ENCODE measurements at regions not wholly inside any gene's neighbourhood (a gene's known extent, or its start where the extent isn't known, plus 50 kb on each side); places are given as distances from the start of the nearest gene placed in this dataset.
"Not testable (repeated sequence)": the region's sequence is repeated elsewhere in the genome, so short reads cannot be mapped to it uniquely, and the experiment has no call there.

- DNase-seq (ENCODE audit: low spot score), result no peak
Measured at GRCh38 chr1:229710746-229711145, 84.7 kb downstream of the URB2 start.

- DNase-seq (ENCODE audit: low spot score), result no peak
Measured at GRCh38 chr1:229714306-229714705, 88.3 kb downstream of the URB2 start.

- no peak for DNase-seq (ENCODE audit: low spot score)
Measured at GRCh38 chr1:229714964-229715603, 89.0 kb downstream of the URB2 start.

- no peak for DNase-seq (ENCODE audit: low spot score)
Measured at GRCh38 chr1:229716069-229716468, 90.0 kb downstream of the URB2 start.

- DNase-seq (ENCODE audit: low spot score), result no peak
Measured at GRCh38 chr1:229716704-229717103, 90.7 kb downstream of the URB2 start.

- DNase-seq (ENCODE audit: low spot score), result no peak
Measured at GRCh38 chr1:229717786-229718576, 91.9 kb downstream of the URB2 start.

GRCh38 chr1:229726061-229726460, 100.0 kb downstream of the URB2 start:
- no peak for DNase-seq (ENCODE audit: low spot score)

GRCh38 chr1:229729916-229730315, 103.9 kb downstream of the URB2 start:
- DNase-seq (ENCODE audit: low spot score), result no peak

GRCh38 chr1:229730573-229730972, 104.5 kb downstream of the URB2 start:
- no peak for DNase-seq (ENCODE audit: low spot score)

GRCh38 chr1:229732061-229732460, 106.0 kb downstream of the URB2 start:
- DNase-seq (ENCODE audit: low spot score), result no peak

GRCh38 chr1:229736376-229736775, 110.3 kb downstream of the URB2 start:
- no peak for DNase-seq (ENCODE audit: low spot score)

- DNase-seq (ENCODE audit: low spot score), result not testable (repeated sequence)
Measured at GRCh38 chr1:229742614-229743013, 116.6 kb downstream of the URB2 start.

GRCh38 chr1:229749992-229750391, 123.9 kb downstream of the URB2 start:
- no peak for DNase-seq (ENCODE audit: low spot score)

- no peak for DNase-seq (ENCODE audit: low spot score)
Measured at GRCh38 chr1:229751610-229752009, 125.6 kb downstream of the URB2 start.

GRCh38 chr1:229752679-229753078, 126.6 kb downstream of the URB2 start:
- DNase-seq (ENCODE audit: low spot score), result no peak

- DNase-seq (ENCODE audit: low spot score), result no peak
Measured at GRCh38 chr1:229753764-229754551, 127.9 kb downstream of the URB2 start.

- peak; percentile 22 for DNase-seq (ENCODE audit: low spot score)
Measured at GRCh38 chr1:229756666-229757065, 130.6 kb downstream of the URB2 start.

GRCh38 chr1:229757226-229757625, 131.2 kb downstream of the URB2 start:
- no peak for DNase-seq (ENCODE audit: low spot score)

GRCh38 chr1:229758101-229759036, 132.3 kb downstream of the URB2 start:
- no peak for DNase-seq (ENCODE audit: low spot score)

GRCh38 chr1:229759037-229759435, 133.0 kb downstream of the URB2 start:
- no peak for DNase-seq (ENCODE audit: low spot score)

- DNase-seq (ENCODE audit: low spot score), result no peak
Measured at GRCh38 chr1:229759586-229759985, 133.5 kb downstream of the URB2 start.

All from hepatic stellate cell (primary cell).